Stimulated activated naive B cell treated with anti-CD40 and anti-IgM and Interleukin-4, amounts not matched to agents 10 μg/mL and 1 μg/mL and 100 μg/mL, for 72 hours (primary cell): ENCODE measurements at regions not wholly inside any gene's neighbourhood (a gene's known extent, or its start where the extent isn't known, plus 50 kb on each side); places are given as distances from the start of the nearest gene placed in this dataset.

Experiments used
- ATAC-seq, 2 donors: fragments of 150-1000 bp; cut with Tn5 transposase; replicated peaks; 2 replicates each; pipeline ENCODE4 v1.10.0; 2021; ENCODE audit warnings: moderate library complexity in 1 of 2
- DNase-seq: peaks from one replicate; pipeline ENCODE4 v3.0.0; 2021
- H3K27ac Mint-ChIP-seq: one replicate; pipeline ENCODE4 v1.8.0; 2022; ENCODE audit warnings: mild to moderate bottlenecking, mixed read lengths
- H3K27me3 Mint-ChIP-seq, 2 donors: one replicate each; pipeline ENCODE4 v1.8.0; 2022; ENCODE audit warnings: mixed read lengths in 2 of 2
- H3K36me3 Mint-ChIP-seq, 2 donors: one replicate each; pipeline ENCODE4 v1.8.0; 2022; ENCODE audit warnings: mixed read lengths in 2 of 2, mild to moderate bottlenecking in 1 of 2
- H3K4me1 Mint-ChIP-seq, 2 donors: one replicate each; pipeline ENCODE4 v1.8.0; 2022; ENCODE audit warnings: mixed read lengths in 2 of 2, mild to moderate bottlenecking in 1 of 2
- H3K4me3 Mint-ChIP-seq, 2 donors: one replicate each; pipeline ENCODE4 v1.8.0; 2022; ENCODE audit warnings: mild to moderate bottlenecking in 2 of 2, mixed read lengths in 2 of 2, moderate library complexity in 1 of 2
- H3K9me3 Mint-ChIP-seq, 2 donors: one replicate each; pipeline ENCODE4 v1.8.0; 2022; ENCODE audit warnings: mixed read lengths in 2 of 2, mild to moderate bottlenecking in 1 of 2

DNA sequence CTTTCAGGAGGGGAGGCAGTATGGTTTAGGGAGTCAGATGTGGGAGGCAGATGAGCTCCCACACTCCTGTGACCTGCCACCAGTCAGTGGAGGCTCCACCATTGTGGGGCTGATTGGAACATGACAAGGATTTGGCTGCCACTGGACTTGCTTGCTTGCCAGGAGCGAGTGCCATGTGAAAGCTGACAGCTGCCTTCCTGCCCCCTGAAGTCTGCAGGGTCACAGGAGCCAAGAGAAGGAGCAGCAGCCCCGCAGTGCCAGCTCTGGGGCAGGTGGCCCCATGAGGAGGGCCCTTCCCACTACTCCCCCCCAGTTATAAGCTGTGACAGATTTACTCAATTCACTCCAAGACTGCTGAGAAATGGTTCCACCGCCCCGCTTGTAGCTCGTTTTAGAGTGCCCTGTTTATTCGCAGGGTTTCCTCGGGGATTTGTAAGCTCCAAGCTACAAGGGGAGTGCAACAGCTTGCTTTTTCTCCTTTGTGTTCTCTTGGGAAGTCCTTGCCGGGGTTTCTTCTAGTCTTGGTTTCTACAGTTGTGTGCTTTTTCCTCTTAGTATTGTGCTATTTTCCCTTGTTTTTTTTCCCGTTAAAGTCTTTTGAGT is 414.3 kb downstream of the MEIS1 start:
- DNase-seq (no peak), ATAC-seq (no peak)
- Mint-ChIP-seq H3K9me3 (peaks cover 2 to 3% of the 10 kb centered on the region in 2 donors), H3K36me3 (no peaks in the 10 kb centered on the region), H3K27me3 (no peaks in the 10 kb centered on the region), H3K4me3 (no peak overlapping the region), H3K4me1 (no peaks in the 10 kb centered on the region), H3K27ac (no peak overlapping the region)

DNA sequence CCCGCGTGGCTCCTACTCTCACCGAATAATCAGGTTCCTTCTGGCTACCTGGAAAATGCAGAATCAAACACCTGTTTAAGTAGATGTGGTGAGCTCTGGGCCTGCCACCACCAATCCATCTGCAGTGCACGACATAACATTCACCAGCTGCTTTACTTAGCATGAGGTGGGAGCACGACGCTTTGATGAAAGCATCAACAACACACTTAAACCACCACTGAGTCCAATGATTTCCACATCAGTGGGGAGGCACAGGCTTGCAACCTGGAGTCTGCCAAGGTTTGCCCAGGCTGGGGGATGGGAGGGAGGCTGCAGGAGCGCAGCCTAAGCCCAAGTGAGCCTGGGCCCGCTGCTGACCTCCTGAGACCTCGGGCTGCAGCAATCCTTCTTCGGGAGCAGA is 415.5 kb downstream of the MEIS1 start:
- no peak for DNase-seq
- no peaks in the 10 kb centered on the region for H3K36me3 Mint-ChIP-seq
- H3K27ac Mint-ChIP-seq, result no peak overlapping the region
- H3K4me1 Mint-ChIP-seq, result no peaks in the 10 kb centered on the region
- no peak overlapping the region for H3K4me3 Mint-ChIP-seq
- ATAC-seq, result no peak
- H3K27me3 Mint-ChIP-seq, result no peaks in the 10 kb centered on the region
- peaks cover 2 to 3% of the 10 kb centered on the region in 2 donors for H3K9me3 Mint-ChIP-seq

DNA sequence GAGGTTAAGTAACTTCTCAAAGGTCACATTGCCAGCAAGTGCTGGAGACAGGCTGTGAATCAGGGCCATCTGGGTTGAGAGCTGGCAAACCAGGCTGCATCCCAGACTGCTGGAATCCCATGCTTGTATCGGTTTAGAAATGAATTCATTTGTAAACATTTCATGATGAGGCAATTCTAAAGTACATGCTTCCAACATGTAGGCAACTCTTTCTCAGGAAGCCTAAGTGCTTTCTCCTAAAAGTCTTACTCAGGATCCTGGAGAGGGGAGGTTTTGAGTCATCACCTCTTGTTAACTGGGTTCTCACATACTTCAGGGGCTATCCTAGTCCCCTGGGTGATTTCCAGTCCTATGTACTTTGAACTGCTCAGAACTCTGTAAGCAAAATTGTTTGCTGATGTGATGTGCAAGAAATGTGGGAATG is 416.5 kb downstream of the MEIS1 start:
- H3K4me1 Mint-ChIP-seq, result no peaks in the 10 kb centered on the region
- ATAC-seq, result no peak

DNA sequence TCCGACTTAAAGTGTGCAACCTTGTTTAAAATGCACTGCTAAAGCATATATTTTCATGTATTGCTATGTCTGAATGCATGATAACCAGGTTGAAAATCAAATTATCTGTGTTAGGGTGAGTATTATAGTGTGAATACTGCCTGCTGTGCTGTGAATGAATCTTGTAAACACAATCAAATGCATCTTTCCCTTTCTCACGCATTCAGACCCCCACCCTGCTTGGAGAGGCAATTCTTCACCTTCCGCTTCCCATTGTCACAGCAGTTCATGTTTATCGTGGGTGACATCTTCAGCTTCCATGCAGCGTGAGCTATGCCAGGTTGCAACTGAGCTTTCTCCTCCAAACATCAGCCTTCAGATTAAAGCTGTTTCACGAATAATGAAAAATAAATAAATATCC is 418.0 kb downstream of the MEIS1 start:
- ATAC-seq, result no peak
- no peaks in the 10 kb centered on the region for H3K36me3 Mint-ChIP-seq
- DNase-seq, result no peak
- no peak overlapping the region for H3K4me3 Mint-ChIP-seq
- peaks cover 3 to 5% of the 10 kb centered on the region in 2 donors for H3K9me3 Mint-ChIP-seq
- no peak overlapping the region for H3K27ac Mint-ChIP-seq
- no peaks in the 10 kb centered on the region for H3K27me3 Mint-ChIP-seq
- no peaks in the 10 kb centered on the region for H3K4me1 Mint-ChIP-seq

More for the DNA sequence above, 416.5 kb downstream of the MEIS1 start:
- Mint-ChIP-seq H3K4me3 (no peak overlapping the region), H3K9me3 (peaks cover 2 to 3% of the 10 kb centered on the region in 2 donors), H3K27me3 (no peaks in the 10 kb centered on the region), H3K36me3 (no peaks in the 10 kb centered on the region), H3K27ac (no peak overlapping the region)
- no peak for DNase-seq

DNA sequence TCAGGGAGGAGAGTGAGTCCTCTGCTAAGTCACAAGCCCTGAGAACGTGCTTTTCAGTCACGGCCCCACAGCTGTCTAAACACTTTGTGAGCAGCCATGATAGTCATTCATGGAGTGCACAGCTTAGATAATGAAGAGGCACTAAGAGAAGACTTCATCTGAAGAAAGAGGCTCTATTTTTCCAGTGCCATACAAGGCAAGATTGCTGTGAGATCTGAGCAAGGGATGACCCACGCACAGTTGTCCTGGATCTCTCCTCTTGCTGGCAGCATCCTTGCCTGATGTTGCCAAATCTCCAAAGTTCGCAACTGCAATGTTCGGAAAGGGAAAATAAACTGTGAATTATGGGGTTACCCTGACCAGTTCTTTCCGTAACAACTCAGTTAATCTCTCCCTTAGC is 418.7 kb downstream of the MEIS1 start:
- DNase-seq (no peak), ATAC-seq (no peak)
- peaks cover 3 to 5% of the 10 kb centered on the region in 2 donors for H3K9me3 Mint-ChIP-seq
- no peaks in the 10 kb centered on the region for H3K4me1 Mint-ChIP-seq
- H3K36me3 Mint-ChIP-seq, result no peaks in the 10 kb centered on the region
- no peak overlapping the region for H3K27ac Mint-ChIP-seq
- H3K27me3 Mint-ChIP-seq, result no peaks in the 10 kb centered on the region
- H3K4me3 Mint-ChIP-seq, result no peak overlapping the region

DNA sequence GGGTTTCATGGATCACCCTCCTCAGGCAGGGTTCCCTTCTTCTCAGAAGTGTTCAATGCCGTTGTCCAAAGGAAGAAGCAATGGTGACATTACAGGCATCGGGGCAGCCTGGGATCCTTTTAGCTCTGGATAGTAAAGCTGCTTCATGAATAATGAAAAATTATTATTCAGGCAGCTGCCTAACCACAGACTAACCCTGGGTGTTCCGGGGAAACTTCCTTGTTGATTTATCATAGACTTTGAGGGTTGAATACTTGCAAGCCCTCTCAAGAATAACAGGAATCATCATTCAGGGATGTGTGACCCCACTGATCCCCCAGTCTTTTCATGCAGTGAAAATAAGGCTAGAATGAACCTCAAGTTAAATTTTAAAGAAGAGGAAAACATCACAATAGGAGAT is 419.4 kb downstream of the MEIS1 start:
- H3K4me3 Mint-ChIP-seq, result no peak overlapping the region
- ATAC-seq, result no peak
- H3K27ac Mint-ChIP-seq, result no peak overlapping the region
- no peaks in the 10 kb centered on the region for H3K4me1 Mint-ChIP-seq
- no peaks in the 10 kb centered on the region for H3K27me3 Mint-ChIP-seq
- H3K36me3 Mint-ChIP-seq, result no peaks in the 10 kb centered on the region
- no peak for DNase-seq
- peaks cover 3 to 5% of the 10 kb centered on the region in 2 donors for H3K9me3 Mint-ChIP-seq

DNA sequence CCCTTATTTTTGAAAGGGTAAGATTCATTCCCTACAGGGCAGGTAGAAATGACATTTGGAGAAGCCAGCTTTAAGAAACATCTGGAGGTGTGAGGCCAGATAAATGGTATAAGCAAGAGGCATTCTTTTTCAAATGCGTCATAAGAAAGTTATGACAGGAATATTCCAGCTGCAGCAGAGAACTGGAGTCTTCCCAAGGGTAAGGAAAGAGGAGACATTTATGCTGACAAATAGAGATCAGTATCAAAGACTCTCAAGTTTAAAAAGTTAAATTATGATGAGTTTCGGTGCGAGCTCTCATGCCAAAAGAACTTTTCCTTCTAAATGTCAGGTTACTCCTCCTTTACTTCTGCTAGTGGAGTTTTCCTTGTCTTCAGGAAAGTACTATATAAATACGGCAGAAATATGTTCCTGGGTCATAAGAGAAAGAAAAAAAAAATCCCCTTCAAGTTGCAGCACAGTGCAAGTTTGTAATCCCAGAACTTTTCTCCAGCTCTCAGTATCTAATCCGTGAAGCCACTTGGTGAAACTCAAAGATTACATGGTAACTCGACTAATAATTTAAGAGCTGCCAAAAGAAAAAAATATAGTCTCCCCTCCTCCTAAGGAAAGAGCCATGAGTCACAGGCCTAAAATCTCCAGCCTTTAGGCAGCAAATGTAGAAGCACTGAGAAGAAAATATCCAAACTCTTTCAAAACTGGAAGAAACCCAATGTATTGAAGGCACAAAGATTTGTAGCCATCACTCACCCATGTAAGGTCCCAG is 428.1 kb downstream of the MEIS1 start:
- Mint-ChIP-seq H3K36me3 (no peaks in the 10 kb centered on the region), H3K27me3 (no peaks in the 10 kb centered on the region), H3K27ac (no peak overlapping the region), H3K4me1 (no peaks in the 10 kb centered on the region), H3K4me3 (no peak overlapping the region), H3K9me3 (no peaks in the 10 kb centered on the region)
- DNase-seq, result no peak
- ATAC-seq, result no peak

DNA sequence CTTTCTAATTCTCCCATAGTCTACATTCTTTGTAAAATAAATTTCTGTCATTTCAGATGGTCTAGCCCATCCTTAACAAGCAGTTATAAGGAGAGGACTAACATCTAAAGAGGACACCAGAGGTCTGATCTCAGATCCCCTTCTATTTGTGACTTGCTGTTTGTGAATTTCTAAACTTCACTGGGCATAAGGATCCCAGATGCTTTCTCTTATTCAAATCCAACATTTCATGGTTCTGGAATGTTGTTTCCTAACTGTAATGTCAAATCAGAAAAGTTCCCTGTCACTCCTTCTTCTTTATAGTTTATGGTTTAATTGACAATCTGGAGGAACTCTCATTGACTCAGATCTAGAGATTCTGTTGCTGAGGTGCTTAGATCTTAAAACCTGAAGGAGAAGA is 430.2 kb downstream of the MEIS1 start:
- no peak for ATAC-seq
- H3K9me3 Mint-ChIP-seq, result peaks cover 0 to 1% of the 10 kb centered on the region in 2 donors
- H3K4me3 Mint-ChIP-seq, result no peak overlapping the region
- no peak for DNase-seq
- no peak overlapping the region for H3K27ac Mint-ChIP-seq
- H3K4me1 Mint-ChIP-seq, result no peaks in the 10 kb centered on the region
- H3K36me3 Mint-ChIP-seq, result no peaks in the 10 kb centered on the region
- no peaks in the 10 kb centered on the region for H3K27me3 Mint-ChIP-seq

DNA sequence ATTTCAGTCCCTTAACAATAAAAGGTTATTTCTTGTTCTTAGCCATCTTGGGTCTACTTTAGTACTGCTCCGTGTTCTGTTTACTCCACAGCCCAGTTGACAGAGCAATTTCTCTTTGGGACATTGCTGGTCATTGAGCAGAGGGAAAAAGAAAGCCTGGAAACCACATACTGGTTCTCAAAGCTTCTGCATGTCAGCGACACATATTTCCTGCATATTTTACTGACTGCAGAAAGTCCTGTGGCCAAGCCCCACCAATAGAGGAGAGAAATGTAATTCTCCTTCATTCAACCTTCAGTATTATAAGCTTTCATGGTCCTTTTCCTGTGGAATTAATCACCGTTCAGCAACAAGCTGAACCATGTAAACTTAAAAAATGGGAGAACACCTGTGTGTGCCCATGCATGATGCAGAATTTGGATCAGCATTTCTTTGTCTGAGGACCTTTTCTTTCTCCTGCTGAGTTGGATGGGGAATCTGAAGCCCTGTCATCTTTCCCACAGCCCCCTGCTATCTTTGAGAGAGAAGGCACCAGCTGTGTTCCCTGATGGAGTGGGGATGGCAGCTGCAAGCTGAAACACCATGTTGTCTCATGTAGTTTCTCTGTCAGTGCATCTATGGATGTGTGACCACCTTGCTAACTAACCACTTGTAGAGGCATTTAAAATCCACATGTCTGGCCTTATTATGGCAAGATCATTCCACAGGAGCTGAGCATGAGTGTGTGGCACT is 431.6 kb downstream of the MEIS1 start:
- no peak for ATAC-seq
- DNase-seq, result no peak
- Mint-ChIP-seq H3K27ac (no peak overlapping the region), H3K27me3 (no peaks in the 10 kb centered on the region), H3K4me3 (no peak overlapping the region), H3K4me1 (no peaks in the 10 kb centered on the region), H3K36me3 (no peaks in the 10 kb centered on the region), H3K9me3 (peaks cover 0 to 1% of the 10 kb centered on the region in 2 donors)

DNA sequence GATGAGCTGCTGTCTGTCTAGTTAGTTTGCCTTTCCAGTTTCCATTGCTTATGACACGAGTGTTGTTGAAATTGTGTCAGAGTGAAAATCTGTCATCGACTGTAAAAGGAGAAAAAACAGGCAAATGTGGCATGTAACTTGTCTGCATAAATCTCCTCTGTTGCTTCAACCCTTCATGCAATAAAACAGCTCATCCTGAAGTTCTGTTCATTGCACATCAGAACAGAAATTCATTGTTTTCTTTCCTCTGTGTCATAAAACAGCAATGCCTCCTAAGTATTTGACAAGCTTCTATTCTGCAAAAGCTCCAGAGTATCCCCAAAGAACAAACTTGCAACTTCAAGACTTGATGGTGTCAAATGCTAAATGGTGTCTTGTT is 432.1 kb downstream of the MEIS1 start:
- H3K36me3 Mint-ChIP-seq, result no peaks in the 10 kb centered on the region
- ATAC-seq, result no peak
- H3K27ac Mint-ChIP-seq, result no peak overlapping the region
- no peak for DNase-seq
- H3K9me3 Mint-ChIP-seq, result peaks cover 0 to 1% of the 10 kb centered on the region in 2 donors
- H3K4me1 Mint-ChIP-seq, result no peaks in the 10 kb centered on the region
- H3K27me3 Mint-ChIP-seq, result no peaks in the 10 kb centered on the region
- no peak overlapping the region for H3K4me3 Mint-ChIP-seq

DNA sequence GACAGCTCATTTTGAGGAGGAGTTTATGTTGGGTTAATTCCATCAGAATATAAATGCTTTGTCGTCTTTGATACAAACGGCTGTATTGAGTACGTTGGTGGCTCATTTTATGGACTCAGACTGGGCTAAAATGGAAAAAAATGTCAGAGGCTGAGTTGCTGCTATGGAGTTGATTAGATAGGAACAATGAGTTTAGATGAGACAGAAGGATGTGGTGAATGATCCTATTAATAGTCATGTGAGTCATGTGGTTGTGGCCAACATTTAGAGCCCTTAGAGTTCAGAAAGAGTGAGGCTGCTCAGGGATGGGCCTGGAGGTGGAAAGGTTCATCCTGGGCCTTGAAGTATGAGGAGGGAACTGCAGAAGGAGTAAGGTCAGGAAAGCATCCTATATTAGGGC is 434.2 kb downstream of the MEIS1 start:
- no peak overlapping the region for H3K27ac Mint-ChIP-seq
- no peaks in the 10 kb centered on the region for H3K36me3 Mint-ChIP-seq
- ATAC-seq (no peak), DNase-seq (no peak)
- H3K9me3 Mint-ChIP-seq, result peaks cover 0 to 1% of the 10 kb centered on the region in 2 donors
- H3K4me1 Mint-ChIP-seq, result no peaks in the 10 kb centered on the region
- H3K27me3 Mint-ChIP-seq, result no peaks in the 10 kb centered on the region
- H3K4me3 Mint-ChIP-seq, result no peak overlapping the region

DNA sequence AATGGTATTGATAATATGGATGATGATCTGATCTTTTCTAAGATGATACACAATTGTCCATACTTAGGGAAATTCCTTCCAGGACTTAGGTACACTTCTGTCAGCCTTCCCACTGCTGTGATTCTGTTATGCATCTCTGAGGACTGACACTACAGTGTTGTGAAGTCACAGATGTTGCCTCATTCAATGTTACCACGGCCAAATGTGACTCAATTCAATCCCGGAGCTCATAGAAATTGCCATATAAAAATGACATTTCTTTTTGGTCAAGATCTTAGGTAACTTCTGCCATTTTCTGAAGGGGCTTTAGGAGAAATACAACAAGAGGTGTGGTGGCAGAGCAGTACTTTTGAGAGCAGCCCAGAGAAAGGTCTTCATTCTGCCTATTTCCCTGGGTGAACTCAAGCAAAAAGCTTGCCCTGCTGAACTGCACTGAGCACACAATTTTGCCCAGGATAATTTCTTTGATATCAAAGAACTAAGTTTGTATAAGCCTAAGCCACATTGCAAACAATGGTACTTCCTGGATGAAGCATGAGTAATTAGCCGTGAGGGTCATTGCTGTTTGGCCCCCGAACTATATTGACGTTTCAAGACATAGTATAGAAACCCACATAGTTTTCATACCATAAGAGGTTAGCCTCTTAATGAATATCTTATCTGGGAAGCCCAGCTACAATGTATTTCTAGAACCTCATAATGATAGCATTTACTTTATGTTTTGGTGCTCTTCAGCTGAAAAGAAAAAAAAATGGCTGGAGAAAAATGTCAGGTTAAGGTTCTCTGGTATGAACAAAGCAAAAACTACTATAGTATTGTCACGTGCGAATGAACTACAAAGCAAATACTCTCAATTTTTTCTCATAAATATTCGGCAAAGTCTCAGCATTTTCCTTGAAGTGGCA is 437.4 kb downstream of the MEIS1 start:
- Mint-ChIP-seq H3K4me3 (no peak overlapping the region), H3K27ac (no peak overlapping the region), H3K36me3 (no peaks in the 10 kb centered on the region), H3K4me1 (no peaks in the 10 kb centered on the region), H3K9me3 (peaks cover 0 to 1% of the 10 kb centered on the region in 2 donors), H3K27me3 (no peaks in the 10 kb centered on the region)
- no peak for DNase-seq
- ATAC-seq, result no peak

DNA sequence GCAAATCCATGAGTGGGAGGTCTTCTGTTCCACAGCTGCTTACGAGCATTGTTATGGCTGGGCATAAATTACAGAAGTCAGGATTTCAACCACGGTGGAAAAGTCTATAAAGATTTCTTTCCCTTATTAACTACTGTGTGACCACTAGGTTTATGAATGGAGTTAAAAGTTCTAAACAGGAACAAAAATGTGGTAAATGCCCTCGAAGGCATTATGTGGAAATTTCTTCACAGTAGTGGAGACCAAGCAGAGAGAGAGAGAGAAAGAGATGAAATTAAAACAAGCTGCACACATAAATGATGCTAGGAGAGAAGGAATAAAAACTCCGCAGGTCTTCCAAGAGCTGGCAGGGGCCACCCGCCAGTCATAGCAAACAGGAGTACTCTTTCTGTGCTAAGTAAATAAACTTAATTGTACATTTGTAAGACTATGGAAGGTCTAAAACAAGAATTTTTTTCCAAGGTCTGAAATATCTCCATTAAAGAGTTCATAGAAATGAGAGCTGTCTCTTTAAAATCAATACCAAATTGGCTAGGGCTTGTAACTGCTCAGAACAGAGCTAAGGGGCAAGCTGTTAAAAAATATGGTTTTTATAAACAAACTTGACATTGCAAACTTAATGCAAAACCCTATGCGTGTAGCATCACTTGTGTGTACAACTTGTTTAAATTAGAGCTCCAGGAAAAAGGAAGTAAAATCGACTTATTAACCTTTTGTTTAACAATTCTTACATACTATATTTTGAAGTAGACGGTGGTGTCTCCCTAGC is 438.2 kb downstream of the MEIS1 start:
- Mint-ChIP-seq H3K4me3 (no peak overlapping the region), H3K9me3 (peaks cover 0 to 1% of the 10 kb centered on the region in 2 donors), H3K27ac (no peak overlapping the region), H3K4me1 (no peaks in the 10 kb centered on the region), H3K27me3 (no peaks in the 10 kb centered on the region), H3K36me3 (no peaks in the 10 kb centered on the region)
- no peak for ATAC-seq
- DNase-seq, result no peak
